ENCODE measurements at regions not wholly inside any gene's neighbourhood (a gene's known extent, or its start where the extent isn't known, plus 50 kb on each side); places are given as distances from the start of the nearest gene placed in this dataset.
A peak's percentile ranks its signal among the peaks of the same experiment; 100 is the strongest.

DNA sequence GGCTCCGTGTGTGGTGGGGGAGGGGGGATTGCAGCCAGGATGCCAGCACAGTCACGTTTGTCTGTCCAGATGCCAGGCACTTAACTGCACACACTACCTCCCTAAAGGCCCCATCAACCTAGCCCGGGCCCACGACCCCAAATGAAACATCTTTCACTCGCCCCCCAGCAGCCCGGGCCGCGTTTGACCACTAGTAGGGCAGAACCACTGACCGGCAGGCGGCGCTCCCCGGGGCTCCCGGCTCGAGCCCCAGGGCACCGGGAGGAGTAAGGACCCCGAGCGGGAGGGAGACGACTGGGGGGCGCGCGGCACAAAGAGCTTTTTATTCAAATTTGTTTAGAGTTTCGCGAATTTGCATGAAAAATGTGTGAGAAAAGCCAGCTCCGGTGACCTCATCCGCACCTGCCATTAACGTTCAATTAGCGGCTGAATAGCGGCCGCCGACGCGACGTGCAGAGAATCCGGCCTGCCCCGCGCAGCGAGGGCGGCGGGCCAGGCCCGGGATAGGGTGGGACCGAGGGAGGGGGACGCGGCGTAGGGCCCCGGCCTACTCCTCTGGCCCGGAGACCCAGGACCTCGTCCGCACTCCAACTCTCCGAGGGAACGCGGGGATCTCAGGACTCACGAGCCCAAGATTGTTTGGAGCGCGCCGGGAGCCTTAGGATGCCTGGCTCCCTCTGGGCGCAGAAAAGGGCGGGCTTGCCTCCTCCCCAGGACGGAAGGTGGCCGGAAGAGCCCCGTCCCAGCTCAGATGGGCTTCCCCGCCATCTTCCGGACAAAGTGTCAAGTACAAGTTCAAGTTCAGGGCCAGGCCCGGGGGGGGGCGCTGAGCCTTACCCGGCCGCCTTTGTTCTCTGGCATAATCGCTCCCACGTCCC lies 64.9 kb upstream of the POLG start:
- DNase-seq (ENCODE audit: low spot score), result peak; percentile 83

DNA sequence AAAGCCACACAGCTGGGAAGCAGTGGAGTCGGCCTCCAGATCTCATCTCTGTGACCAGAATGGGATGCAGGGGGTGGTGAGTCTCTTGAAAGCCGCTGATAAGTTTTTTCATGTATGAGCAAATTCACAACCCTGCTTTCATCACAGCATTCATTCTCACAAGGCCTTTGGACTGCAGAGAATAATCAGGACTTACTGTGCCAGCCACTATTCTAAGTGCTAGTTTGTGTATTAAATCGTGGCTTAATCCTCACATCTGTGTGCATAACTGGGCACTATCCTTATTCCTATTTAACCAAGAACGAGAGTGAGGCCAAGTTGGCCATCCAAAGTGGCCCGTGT lies 64.2 kb upstream of the POLG start:
- no peak for DNase-seq (ENCODE audit: low spot score)

DNA sequence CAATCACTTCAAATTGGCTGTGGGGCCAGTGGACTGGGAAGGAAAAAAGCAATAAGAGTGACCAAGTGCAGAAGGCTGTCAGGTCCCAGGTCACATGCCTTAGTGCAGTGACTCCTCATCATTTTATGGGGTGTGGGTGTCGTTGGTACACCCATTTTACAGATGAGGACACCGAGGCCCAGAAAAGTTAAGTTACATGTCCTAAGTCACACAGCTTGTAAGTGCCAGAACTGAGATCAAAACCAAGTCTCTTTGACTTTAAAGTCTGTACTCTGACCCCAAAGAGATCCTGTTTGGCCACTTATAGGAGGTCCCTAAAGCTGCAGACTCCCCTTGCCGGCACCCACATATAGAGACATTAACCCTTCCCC lies 63.0 kb upstream of the POLG start:
- no peak for DNase-seq (ENCODE audit: low spot score)

DNA sequence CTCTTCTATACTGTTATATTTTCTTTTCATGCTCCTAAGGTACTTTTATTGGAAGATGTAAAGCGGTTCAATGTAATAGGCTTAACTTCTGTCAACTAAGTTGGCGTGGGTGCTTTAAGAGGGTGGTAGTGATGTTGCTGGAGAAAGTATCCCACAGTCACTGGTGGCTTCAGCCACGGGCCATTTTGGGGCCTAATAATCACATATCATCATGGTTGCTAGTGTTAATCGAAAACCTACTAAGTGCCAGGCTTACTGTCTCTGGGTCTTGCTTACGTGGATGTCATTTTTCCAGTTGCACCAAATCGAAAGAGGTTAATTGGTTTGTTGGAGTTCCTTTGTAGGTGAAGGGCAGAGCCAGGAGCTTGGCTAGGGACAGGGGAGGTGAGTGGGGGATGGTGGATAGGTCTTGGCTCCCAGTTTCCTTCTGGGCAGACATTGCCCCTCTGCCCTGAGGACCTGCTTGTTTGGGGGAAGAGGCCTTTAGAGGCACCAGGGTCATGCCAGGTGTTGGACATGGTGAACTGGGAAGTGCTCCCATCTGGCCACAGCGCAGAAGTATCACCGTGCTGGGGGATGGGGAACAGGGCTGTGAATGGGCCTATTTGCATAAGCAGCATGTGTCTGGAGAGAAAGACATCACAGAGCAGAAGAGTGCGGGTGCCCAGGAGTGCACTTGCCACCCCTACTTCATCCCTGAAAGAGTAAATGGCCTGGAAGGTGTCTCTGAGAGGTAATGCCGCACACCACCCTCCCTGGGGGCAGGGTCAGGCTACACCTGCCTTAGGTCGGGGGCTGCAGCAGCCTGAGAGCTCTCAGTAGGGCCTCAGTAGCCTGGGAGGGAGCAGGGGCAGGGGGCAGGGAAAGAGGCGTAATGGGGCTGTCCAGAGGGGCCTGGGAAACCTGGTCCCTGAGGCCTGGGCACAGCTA lies 62.4 kb upstream of the POLG start:
- DNase-seq (ENCODE audit: low spot score), result no peak

DNA sequence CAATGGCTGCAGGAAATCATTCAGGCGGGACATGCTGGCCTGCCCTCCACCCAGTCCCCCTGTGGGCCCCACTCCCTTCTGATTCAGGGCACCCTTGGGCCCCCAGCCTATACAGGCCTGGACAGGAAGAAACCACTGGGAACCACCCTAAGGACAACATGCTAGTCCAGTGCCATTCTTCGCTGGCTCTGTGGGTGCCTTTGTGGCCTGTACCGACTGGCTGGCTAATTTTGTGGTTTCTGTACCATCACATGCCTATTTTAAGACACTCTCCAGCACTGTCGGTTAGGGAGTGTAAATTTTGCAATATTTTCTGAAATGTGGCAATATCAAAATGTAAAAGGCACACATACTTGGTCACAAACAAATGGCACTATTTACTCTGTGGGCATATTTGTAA lies 61.4 kb upstream of the POLG start:
- DNase-seq (ENCODE audit: low spot score), result no peak

DNA sequence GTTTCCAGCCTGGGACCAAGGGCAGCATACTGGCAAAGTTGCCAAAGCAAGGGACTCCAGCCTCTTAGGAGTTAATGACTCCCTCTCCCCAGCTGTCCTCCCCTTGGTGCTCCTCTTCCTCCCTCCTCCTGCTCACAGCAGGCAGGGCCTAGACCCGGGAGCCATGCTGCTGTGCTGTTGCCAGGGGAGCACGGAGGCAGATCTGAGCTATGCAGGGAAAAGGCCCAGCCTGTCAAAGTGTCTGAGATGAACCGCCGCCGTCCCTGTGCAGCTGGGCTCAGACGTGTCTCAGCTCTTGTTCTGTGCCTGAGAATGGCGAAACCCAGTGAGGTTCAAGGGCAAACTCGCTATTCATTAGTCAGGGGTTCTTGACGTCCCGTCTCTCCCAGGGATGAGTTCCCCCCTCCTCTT lies 60.8 kb upstream of the POLG start:
- no peak for DNase-seq (ENCODE audit: low spot score)

DNA sequence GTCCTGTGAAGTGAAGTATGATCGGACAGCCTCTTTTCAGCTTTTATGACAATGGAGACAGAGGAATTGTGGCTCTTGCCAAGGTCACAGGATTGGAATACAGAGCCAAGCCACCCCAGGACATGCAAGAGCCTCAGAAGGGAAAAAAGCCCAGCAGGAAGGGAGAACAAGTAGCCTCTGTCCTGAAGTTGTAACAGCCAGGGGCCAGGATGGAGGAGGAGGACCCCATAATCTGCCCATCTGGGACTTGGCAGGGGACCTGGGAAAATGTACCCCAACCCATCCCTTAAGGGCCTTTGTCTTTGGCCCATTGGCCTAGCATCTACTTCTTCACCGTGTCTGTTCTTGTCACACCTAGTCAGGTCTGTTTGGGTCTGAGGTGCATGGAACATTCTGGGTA lies 60.4 kb upstream of the POLG start:
- no peak for DNase-seq (ENCODE audit: low spot score)

DNA sequence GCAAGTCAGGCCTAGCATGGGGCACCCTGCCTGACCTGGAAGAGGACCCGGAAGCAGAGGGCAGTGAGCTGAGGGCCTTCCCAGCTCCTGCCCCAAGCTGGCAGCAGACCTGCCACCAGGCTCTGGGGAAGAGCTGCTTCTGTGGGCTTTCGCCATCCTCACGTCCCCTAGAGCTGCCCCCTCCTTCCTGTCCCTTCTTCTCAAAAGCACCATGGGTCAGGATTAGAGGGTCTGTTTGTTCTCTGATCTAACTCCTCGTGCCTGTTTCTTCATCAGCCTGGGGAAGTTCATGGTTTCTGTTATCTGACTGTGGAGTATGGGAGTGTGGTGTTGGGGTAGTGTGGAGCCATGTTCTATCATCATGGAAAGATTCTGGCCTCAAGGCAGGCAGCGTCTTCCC lies 58.4 kb upstream of the POLG start:
- DNase-seq (ENCODE audit: low spot score), result no peak

DNA sequence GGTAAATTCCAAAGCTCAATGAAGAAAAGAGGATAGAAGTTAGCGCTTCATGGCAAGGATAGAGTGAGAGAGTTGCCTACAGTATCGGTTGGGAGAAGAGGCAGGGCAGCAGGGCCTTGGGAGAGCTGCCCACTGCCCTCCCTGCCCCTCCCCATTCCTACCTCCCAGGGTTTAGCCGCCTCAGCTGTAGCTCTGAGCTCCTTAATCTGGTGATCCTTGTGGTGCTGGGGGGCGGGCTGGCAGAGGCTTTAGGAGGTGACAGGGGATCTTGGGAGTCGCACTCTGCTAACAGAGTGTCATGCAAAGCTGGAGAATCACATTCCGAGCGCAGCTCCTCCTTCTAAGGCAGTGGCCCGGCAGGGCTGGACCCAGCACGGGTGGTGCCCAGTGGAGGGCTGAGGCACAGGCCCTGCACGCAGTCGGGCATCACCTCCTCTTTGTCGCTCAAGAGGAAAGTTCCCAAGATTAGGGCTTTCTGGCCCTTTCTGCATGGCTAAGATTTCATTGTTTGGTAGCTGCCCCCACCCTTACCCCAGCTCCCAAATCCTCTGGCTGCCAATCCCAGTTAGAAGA lies 57.1 kb upstream of the POLG start:
- DNase-seq (ENCODE audit: low spot score), result no peak

DNA sequence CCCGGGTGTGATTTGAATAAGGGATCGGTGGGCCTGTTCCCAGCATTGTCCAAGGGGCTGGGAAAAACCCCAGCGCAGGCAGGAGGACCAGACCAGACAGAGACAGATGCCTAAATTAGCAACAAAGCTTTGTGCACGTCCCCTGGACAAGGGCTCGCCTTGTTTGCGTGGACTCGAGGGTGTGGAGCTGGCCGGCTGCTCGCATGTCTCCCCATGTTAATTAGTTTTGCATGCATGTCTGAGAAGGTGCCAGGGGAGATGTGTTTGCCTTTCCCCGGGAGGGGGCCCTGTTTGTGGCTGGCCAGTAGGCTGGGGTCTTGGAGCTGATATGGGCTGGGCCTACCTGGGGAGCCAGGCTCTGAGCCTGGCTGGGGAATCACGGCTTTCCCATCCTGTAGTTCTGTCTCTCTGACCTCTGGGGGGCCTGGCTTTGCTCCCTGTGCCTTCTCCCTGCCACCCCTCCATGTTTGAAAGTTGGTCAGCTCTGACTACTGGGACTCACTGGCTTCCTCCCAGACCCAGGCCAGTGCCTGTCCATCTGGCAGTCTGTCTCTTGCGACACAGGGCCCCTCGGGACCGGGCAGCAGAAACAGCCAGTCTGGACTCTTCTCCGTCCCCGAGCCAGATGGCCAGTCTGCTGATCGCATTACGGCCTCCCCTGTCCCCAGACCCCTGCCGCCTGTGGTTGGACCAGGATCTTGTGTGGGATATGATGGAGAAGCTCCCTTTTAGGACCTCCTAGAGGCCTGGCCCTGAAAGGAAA lies 55.4 kb upstream of the POLG start:
- no peak for DNase-seq (ENCODE audit: low spot score)

DNA sequence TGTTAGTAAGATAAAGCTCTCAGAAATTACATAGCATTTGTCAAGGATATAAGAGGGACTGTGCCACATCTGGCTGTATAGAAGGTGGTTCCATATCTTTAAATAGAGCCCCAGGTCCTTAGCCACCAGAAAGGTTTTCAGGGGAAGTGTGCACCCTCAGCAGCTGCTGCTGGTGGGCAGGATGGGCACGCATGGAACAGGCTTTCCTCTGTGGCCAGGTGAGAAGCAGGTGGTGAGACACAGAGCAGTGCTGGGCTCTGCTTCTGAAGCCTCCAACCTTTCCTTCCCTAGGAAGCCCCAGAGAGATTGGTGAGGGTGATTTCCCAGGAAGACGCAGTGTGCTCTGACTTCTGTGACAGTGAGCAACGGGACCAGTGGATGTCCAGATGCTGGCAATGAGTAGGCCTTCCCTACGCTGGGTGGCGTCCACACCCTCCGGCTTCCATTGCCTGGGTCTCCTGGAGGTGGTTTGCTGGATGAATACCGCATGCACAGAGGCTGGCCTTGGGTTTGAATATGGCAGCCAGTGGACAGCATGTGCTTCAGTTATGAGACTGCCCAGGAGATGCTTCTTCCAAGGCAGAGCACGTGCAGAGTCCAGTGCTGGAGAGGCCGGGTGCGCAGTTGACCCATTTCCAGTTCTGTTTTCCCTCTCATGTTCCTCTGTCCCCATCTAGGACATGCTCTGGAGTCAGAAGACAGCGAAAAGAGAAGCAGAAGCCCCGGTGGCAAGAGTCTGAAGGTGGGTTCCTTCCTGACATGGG lies 52.7 kb upstream of the POLG start:
- DNase-seq (ENCODE audit: low spot score), result no peak

DNA sequence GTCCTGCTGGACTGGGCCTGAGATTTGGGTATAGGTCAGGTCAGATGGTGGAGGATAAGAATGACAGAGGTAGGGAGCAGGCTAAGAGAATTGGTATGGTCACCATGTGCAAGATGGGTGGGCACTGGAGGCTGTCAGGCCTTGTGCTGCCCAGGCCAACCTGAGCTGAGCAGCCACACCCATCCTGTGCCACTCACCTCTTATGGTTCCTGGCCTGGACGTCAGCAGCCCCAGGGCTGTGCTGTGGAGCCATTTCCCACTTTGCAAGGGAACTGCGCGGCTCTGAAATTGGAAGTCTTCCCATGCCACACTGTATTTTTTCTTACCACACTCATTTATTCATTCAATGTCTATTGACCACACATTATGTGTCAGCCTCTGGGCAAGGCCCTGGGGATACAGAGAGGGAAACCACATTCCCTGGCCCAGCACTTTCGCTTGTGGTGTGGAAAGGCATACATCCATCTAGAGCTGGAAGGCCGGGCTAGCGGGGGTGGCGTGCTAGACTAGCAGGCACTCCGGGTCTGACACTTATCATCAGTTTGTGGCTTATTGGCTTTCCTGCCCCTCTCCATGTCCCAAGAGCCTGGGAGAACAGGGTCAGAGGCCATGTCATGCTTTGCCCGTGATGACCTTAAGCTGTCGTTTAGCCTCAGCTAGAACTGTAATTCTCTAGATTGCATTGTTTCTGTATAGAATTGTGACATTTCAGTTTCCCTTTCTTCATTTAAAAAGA lies 51.1 kb upstream of the POLG start:
- DNase-seq (ENCODE audit: low spot score), result no peak
